Gastroesophageal sphincter (tissue), 4 donors: ENCODE measurements at regions not wholly inside any gene's neighbourhood (a gene's known extent, or its start where the extent isn't known, plus 50 kb on each side); places are given as distances from the start of the nearest gene placed in this dataset.

ENCODE experiments used
- ATAC-seq: fragments of 150-250 bp; one replicate; pipeline ENCODE4 v1.9.1; 2016; ENCODE audit warnings: mild to moderate bottlenecking, moderate library complexity
- H3K27ac ChIP-seq, 4 donors: fragments of 200-600 bp; sonication (generic) in 3 of 4; 1 replicate in 3 of 4; 2 replicates in 1 of 4; pipeline ENCODE4 v1.5.1; 2016 to 2019
- H3K27me3 ChIP-seq: fragments of 200-600 bp; sonication (generic); one replicate; pipeline ENCODE4 v1.5.1; 2019
- H3K36me3 ChIP-seq, 2 donors: fragments of 200-600 bp; sonication (generic); one replicate each; pipeline ENCODE4 v1.5.1; 2019; ENCODE audit warnings: control low read depth in 1 of 2
- H3K4me1 ChIP-seq, 3 donors: fragments of 200-600 bp; sonication (generic); 1 replicate in 2 of 3; 2 replicates in 1 of 3; pipeline ENCODE4 v1.5.1; 2016 to 2019; ENCODE audit warnings: control low read depth in 2 of 3
- H3K4me3 ChIP-seq, 2 donors: fragments of 200-600 bp; sonication (generic); one replicate each; pipeline ENCODE4 v1.5.1; 2019; ENCODE audit warnings: mild to moderate bottlenecking in 1 of 2, moderate library complexity in 1 of 2
- H3K9me3 ChIP-seq, 3 donors: fragments of 200-600 bp; sonication (generic); one replicate each; pipeline ENCODE4 v1.5.1; 2017 to 2019; ENCODE audit warnings: control low read depth in 2 of 3
- EP300 ChIP-seq: sonication (generic); formaldehyde crosslinking; IDR thresholded peaks from one replicate; pipeline ENCODE4 v1.6.1; 2017; ENCODE audit warnings: antibody characterized with exemption, mild to moderate bottlenecking
- POLR2A ChIP-seq, 2 donors: fragments of 450-650 bp; IDR thresholded peaks; one replicate each; pipeline ENCODE4 v1.6.1; 2017; ENCODE audit warnings: antibody characterized with exemption in 2 of 2, mild to moderate bottlenecking in 2 of 2, moderate library complexity in 1 of 2
- POLR2AphosphoS5 ChIP-seq: sonication (generic); formaldehyde crosslinking; IDR thresholded peaks from one replicate; pipeline ENCODE4 v1.6.1; 2017; ENCODE audit warnings: antibody characterized with exemption
- WGBS, 2 donors: methylation state at CpG; one replicate each; pipeline ENCODE4 v1.1.5; 2018; ENCODE audit warnings: low coverage in 1 of 2; 5-methylcytosine and 5-hydroxymethylcytosine counted together
- TF ChIP-seq, protein P1 (sequence below), 4 experiments: fragments of 200-600 bp in 2 of 4; fragments of 450-650 bp in 2 of 4; sonication (generic) in 1 of 4; IDR thresholded peaks; one replicate each; pipeline ENCODE4 v1.5.1; 2017 to 2019; ENCODE audit warnings: antibody characterized with exemption in 4 of 4, mild to moderate bottlenecking in 2 of 4, moderate library complexity in 2 of 4

DNA sequence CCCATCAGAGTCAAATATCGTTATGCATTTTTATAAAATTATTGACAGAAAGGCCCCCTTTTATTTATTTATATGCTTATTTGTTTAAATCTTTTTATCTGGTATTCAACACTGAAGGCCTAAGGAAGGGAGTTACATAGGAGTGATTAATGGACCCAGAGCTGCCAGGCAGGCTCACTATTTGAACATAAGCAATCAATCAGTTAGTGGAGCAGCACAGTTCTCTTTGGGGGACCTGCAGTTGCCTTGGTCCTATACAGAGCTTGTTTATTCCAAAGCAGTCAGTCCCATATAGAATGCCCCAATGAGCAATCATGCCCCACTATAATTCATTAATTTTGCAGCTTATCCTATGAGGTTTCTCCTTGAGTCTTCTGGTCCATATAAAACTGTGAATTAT lies 389.4 kb upstream of the GOT2 start:
- ATAC-seq, result no peak
- 50 to 76% methylated on average over 1 of the region's 1 CpG for WGBS, 2 donors

DNA sequence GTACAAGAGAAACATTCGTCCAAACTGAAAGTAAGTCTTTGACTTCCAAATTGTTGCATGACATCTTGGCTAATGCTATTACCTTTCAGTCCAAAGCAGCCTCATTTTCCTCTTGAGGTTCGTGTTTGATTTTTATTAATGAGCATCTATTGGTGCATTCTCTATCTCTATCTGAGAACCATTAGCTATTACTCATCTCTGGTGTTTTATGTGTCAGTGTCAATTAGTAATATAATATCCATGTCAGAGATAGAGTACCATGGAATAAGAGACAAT lies 388.1 kb upstream of the GOT2 start:
- H3K4me3 ChIP-seq, result no peak overlapping the region
- H3K36me3 ChIP-seq, result no peaks in the 10 kb centered on the region
- TF ChIP-seq POLR2AphosphoS5 (no peak), POLR2A (IDR thresholded peaks at IDR 0.05) (no peak), EP300 (no peak)
- TF ChIP-seq, protein P1, sequence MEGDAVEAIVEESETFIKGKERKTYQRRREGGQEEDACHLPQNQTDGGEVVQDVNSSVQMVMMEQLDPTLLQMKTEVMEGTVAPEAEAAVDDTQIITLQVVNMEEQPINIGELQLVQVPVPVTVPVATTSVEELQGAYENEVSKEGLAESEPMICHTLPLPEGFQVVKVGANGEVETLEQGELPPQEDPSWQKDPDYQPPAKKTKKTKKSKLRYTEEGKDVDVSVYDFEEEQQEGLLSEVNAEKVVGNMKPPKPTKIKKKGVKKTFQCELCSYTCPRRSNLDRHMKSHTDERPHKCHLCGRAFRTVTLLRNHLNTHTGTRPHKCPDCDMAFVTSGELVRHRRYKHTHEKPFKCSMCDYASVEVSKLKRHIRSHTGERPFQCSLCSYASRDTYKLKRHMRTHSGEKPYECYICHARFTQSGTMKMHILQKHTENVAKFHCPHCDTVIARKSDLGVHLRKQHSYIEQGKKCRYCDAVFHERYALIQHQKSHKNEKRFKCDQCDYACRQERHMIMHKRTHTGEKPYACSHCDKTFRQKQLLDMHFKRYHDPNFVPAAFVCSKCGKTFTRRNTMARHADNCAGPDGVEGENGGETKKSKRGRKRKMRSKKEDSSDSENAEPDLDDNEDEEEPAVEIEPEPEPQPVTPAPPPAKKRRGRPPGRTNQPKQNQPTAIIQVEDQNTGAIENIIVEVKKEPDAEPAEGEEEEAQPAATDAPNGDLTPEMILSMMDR (IDR thresholded peaks at IDR 0.05), result no peak
- H3K4me1 ChIP-seq, result no peaks in the 10 kb centered on the region
- H3K27me3 ChIP-seq, result no peaks in the 10 kb centered on the region
- ATAC-seq, result no peak
- no peaks in the 10 kb centered on the region for H3K9me3 ChIP-seq
- WGBS, 2 donors, result 14 to 28% methylated on average over 2 of the region's 2 CpGs
- H3K27ac ChIP-seq, result no peak overlapping the region

More for the DNA sequence above, 389.4 kb upstream of the GOT2 start:
- Histone ChIP-seq H3K27ac (no peak overlapping the region), H3K9me3 (no peaks in the 10 kb centered on the region), H3K36me3 (no peaks in the 10 kb centered on the region), H3K4me1 (no peaks in the 10 kb centered on the region), H3K27me3 (no peaks in the 10 kb centered on the region), H3K4me3 (no peak overlapping the region)
- no peak for TF ChIP-seq EP300
- TF ChIP-seq, protein P1 (IDR thresholded peaks at IDR 0.05), result no peak

DNA sequence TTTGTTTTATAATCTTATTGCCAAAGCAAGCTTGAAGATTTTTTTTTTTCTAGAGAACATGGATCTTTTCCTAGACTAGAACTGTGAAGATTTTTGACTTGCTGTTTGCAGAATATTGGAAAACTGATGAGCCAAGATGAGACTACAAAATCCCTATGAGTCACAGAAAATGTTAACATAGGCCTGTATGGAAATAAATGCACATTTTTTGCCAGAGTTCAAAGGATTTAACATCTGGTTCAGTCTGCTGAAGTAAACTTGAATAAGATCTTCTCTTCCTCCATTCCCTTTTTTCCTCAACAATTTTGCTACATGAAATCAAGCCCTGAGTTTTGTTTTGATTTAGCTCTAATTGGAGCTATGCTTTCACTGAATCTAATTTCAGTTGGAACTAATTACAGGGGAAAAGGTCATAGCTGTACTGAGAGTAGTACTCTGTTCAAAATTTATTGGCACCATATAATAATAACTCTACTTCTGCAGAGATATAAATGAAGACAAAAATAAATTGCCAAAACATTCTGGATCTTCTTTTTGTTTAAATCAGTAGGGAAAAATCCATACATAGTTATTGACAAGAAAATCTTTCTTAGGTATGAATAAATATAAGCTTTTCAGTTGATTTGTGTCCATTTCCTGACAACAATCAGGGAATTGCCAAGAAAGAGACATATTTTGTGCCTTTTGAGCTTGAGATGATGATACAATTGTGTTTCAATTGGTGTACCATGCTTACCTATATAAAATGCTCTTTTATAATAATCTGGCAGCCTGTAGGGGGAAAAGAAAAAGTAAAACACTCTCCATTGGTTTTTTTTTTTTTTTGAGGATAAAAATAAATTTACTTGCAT lies 387.5 kb upstream of the GOT2 start:
- Histone ChIP-seq H3K4me3 (no peak overlapping the region), H3K9me3 (no peaks in the 10 kb centered on the region), H3K4me1 (no peaks in the 10 kb centered on the region), H3K36me3 (no peaks in the 10 kb centered on the region), H3K27ac (no peak overlapping the region), H3K27me3 (no peaks in the 10 kb centered on the region)
- ATAC-seq, result no peak
- TF ChIP-seq EP300 (no peak), POLR2AphosphoS5 (no peak)

DNA sequence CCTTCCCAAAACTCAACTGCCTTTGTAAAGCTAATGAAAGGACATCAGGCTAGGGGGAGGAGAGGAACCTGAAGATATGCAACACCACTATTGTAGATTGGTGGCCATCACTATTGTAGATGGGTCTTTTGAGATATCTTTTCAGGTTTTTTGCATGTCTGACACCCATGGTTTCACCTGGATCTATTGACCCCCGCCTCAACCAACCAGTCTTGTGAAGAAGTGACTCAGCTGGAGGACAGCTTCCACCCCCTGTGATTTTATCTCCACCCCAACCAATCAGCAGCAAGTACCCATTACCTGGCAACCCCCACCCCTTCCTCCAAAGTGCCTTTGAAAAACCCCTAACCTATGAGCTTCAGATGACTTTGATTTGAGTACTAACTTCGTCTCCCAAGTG lies 382.6 kb upstream of the GOT2 start:
- no peaks in the 10 kb centered on the region for H3K4me1 ChIP-seq
- TF ChIP-seq POLR2AphosphoS5 (no peak), POLR2A (IDR thresholded peaks at IDR 0.05) (no peak), EP300 (no peak)
- TF ChIP-seq, protein P1 (IDR thresholded peaks at IDR 0.05), result no peak
- H3K4me3 ChIP-seq, result no peak overlapping the region
- no peak overlapping the region for H3K27ac ChIP-seq
- H3K36me3 ChIP-seq, result no peaks in the 10 kb centered on the region
- WGBS, 2 donors, result 27 to 76% methylated on average over 2 of the region's 2 CpGs
- no peaks in the 10 kb centered on the region for H3K9me3 ChIP-seq
- H3K27me3 ChIP-seq, result no peaks in the 10 kb centered on the region
- no peak for ATAC-seq

DNA sequence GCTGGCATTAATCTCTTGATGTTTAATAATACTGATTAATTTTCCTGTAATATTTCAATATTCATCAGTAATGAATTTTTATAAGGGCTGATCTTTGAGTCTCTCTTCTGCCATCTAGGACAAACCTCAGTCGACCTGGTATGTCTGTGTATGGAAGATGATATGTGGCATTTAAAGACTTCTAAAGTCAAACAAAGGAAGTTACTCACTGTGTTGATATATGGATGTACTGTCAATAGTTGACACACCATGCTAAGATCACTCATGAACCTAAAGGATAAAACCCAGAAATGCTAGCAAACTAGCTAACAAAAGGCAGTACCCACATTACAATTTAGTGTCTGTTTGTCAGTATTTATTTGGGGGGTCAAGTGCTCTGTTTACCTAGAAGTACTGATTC lies 380.7 kb upstream of the GOT2 start:
- Histone ChIP-seq H3K36me3 (no peaks in the 10 kb centered on the region), H3K4me3 (no peak overlapping the region), H3K9me3 (no peaks in the 10 kb centered on the region), H3K27me3 (no peaks in the 10 kb centered on the region), H3K4me1 (no peaks in the 10 kb centered on the region), H3K27ac (no peak overlapping the region)
- 20 to 47% methylated on average over 1 of the region's 1 CpG for WGBS, 2 donors
- TF ChIP-seq EP300 (no peak), POLR2A (IDR thresholded peaks at IDR 0.05) (no peak)
- no peak for ATAC-seq

DNA sequence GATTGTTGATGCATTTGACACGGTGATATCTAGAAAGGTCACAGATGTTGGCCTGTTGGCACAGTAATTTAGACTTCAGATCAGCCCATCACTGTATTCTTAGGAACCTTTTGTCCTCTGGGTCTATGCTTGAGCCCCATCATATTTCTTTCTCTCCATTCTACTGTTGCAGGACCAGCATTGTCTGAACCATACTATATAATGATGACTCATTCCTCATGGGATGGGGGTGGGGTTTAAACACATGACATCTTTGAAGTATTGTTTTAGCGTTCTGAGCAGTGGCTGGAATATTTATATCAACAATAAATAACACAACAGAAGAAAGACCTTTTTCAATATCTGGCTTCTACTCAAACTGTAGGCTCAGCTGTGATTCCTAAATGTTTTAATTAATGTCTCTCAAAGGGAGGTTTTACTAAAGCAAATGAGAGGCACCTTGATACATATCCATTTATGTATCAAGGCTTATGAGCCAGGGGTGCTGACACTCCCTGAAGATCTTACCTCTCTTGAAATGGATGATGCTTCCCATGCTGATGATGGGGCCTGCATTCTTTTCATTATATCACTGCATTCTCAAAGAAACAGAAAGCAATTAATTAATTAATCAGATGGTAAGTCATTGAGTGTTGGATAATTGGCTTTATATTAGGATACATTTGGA lies 379.0 kb upstream of the GOT2 start:
- 38 to 49% methylated on average over 2 of the region's 2 CpGs for WGBS, 2 donors
- Histone ChIP-seq H3K27ac (no peak overlapping the region), H3K4me3 (no peak overlapping the region), H3K4me1 (no peaks in the 10 kb centered on the region), H3K27me3 (no peaks in the 10 kb centered on the region), H3K36me3 (no peaks in the 10 kb centered on the region), H3K9me3 (no peaks in the 10 kb centered on the region)
- TF ChIP-seq, protein P1 (IDR thresholded peaks at IDR 0.05), result no peak
- TF ChIP-seq POLR2AphosphoS5 (no peak), POLR2A (IDR thresholded peaks at IDR 0.05) (no peak), EP300 (no peak)
- ATAC-seq, result no peak
